H1 (cell line): ENCODE measurements at regions not wholly inside any gene's neighbourhood (a gene's known extent, or its start where the extent isn't known, plus 50 kb on each side); places are given as distances from the start of the nearest gene placed in this dataset.

Experiments
- CREB1 ChIP-seq: IDR thresholded peaks from 2 replicates; pipeline ENCODE4 v1.6.1; 2012; ENCODE audit warnings: inconsistent platforms
- CTCF ChIP-seq, 3 experiments: IDR thresholded peaks; 1 replicate in 2 of 3; 2 replicates in 1 of 3; pipeline versions ENCODE4 v1.5.1 to v1.6.1; 2011; ENCODE audit warnings: low read length in 3 of 3, mild to moderate bottlenecking in 3 of 3, inconsistent platforms in 2 of 3, low read depth in 1 of 3, moderate library complexity in 1 of 3; ENCODE audit not compliant: insufficient read depth in 1 of 3; ENCODE audit errors: control extremely low read depth in 1 of 3
- JUND ChIP-seq: IDR thresholded peaks from 2 replicates; pipeline ENCODE4 v1.6.1; 2011; ENCODE audit warnings: mild to moderate bottlenecking, improper control_type of control experiment, low read length
- POLR2A ChIP-seq, 2 experiments: IDR thresholded peaks; 1 replicate in 1 of 2; 2 replicates in 1 of 2; pipeline ENCODE4 v1.6.1; 2011; ENCODE audit warnings: low read depth in 2 of 2, low read length in 2 of 2, mild to moderate bottlenecking in 2 of 2; ENCODE audit errors: control extremely low read depth in 1 of 2
- SP1 ChIP-seq: IDR thresholded peaks from 2 replicates; pipeline ENCODE4 v1.6.1; 2011; ENCODE audit warnings: low read depth, low read length
- TAF7 ChIP-seq: optimal IDR thresholded peaks from 2 replicates; pipeline ENCODE3; 2011; ENCODE audit warnings: low read depth, mild to moderate bottlenecking, inconsistent platforms, low read length, moderate library complexity, borderline replicate concordance
- YY1 ChIP-seq: IDR thresholded peaks from 2 replicates; pipeline ENCODE4 v1.6.1; 2011; ENCODE audit warnings: low read depth, mild to moderate bottlenecking, low read length

- TF ChIP-seq CREB1 = no peak
- no peak for TF ChIP-seq CTCF (IDR thresholded peaks at IDR 0.05; ENCODE audit: control extremely low read depth in 1 of 3, insufficient read depth in 1 of 3, low read depth in 1 of 3, low read length in 3 of 3)
- no peak for TF ChIP-seq POLR2A (IDR thresholded peaks at IDR 0.05; ENCODE audit: control extremely low read depth in 1 of 2, low read depth in 2 of 2, low read length in 2 of 2)
- TF ChIP-seq JUND = no peak
- no peak for TF ChIP-seq TAF7
- no peak for TF ChIP-seq SP1
- TF ChIP-seq YY1 = no peak
Measured at GRCh38 chr3:15896500-15896899, 98.7 kb upstream of the ANKRD28 start.
